Motor neuron (in vitro differentiated cells): ENCODE measurements at regions not wholly inside any gene's neighbourhood (a gene's known extent, or its start where the extent isn't known, plus 50 kb on each side); places are given as distances from the start of the nearest gene placed in this dataset.
"Not testable (repeated sequence)": the region's sequence is repeated elsewhere in the genome, so short reads cannot be mapped to it uniquely, and the experiment has no call there.

Experiments used
- ATAC-seq, 8 experiments: fragments of 200-7000 bp; cut with Tn5 transposase; replicated peaks in 6 of 8; 2 replicates each; pipeline ENCODE4 v1.8.0; 2021; ENCODE audit warnings: mild to moderate bottlenecking in 8 of 8, moderate library complexity in 8 of 8
- H3K27ac ChIP-seq, 2 donors: fragments of 250-450 bp; sonication (Bioruptor Pico); 2 replicates each; pipeline ENCODE4 v1.9.0; 2021; ENCODE audit warnings: antibody characterized with exemption in 2 of 2, mild to moderate bottlenecking in 2 of 2, moderate library complexity in 1 of 2
- H3K4me1 ChIP-seq, 2 donors: fragments of 250-450 bp; sonication (Bioruptor Pico); replicated peaks in 1 of 2; 2 replicates each; pipeline ENCODE4 v1.6.1; 2021; ENCODE audit warnings: antibody characterized with exemption in 2 of 2, mild to moderate bottlenecking in 2 of 2, moderate library complexity in 1 of 2
- H3K4me3 ChIP-seq, 5 donors: fragments of 250-450 bp; sonication (Bioruptor Pico); 2 replicates each; pipeline ENCODE4 v1.9.0; 2021; ENCODE audit warnings: antibody characterized with exemption in 5 of 5, mild to moderate bottlenecking in 5 of 5, moderate library complexity in 4 of 5
- WGBS, 10 experiments: fragments of 450-650 bp; shearing (Covaris generic); methylation state at CpG; one replicate each; pipeline ENCODE4 v1.0.0; 2022; 5-methylcytosine and 5-hydroxymethylcytosine counted together
- in situ Hi-C, 9 experiments: fragments of 400-800 bp; cut with MboI; loops; one replicate each; pipeline ENCODE4 v1.15.0; 2021; ENCODE audit warnings: low sequenced_read_pairs in 9 of 9, low pct_unique_long_range_greater_than_20kb in 2 of 9; ENCODE audit not compliant: unreplicated experiment in 9 of 9

- no peak overlapping the region for H3K27ac ChIP-seq
- H3K4me1 ChIP-seq, result peaks cover 3% of the 10 kb centered on the region in 2 donors
- ATAC-seq, result no peak
- WGBS, 10 experiments, result 6 to 100% (median 57%) methylated on average over 1 to 4 of the region's 4 CpGs; no CpG with 5 or more reads in 2 of the 10 experiments
- no peak overlapping the region for H3K4me3 ChIP-seq
- in situ Hi-C loops, result no loop called here
Measured at GRCh38 chr13:100957741-100958140, 283.1 kb upstream of the TMTC4 start.

DNA sequence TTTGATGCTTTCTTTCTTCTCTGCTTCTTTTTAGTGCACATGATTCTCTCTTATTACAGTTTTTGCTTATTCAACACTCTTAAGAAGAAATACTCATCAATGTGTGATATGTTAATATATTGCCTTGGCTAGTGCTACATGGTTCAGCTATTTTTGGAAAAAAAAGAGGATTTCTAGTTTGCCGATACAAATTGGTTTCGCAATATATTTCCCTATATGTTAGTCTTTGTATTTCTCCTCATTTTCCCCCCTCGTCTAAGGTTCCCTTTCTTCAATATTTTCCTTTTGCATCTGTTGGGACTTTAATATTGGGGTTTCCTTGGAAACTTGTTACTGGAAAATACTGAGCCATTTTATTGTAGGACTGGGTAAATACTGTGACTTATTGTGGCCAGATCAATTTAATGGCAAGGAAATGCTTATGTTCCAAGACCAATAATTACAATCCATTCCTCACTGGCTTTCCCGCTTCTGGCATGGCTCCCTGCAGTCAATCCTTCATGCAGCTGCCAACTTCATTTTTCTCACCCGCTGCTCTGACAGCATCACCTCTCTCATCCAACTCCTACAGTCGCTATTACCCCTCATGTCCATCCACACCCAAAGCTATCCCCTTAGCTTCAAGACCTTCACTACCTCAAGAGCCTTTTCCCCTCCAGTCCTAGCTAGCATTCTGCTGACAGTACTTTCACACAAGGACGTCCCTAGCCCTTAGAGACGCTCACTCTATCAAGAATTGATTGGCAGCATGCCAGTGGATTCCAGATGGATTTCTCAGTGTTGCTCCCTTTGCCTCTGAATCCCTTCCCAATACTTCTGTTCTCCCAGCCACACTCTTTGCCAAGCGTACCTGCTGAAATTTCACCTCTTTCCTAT lies 280.1 kb upstream of the TMTC4 start:
- in situ Hi-C loops, result no loop called here
- H3K4me3 ChIP-seq, result no peak overlapping the region
- peak in 1 of 8 experiments; percentile 59 for ATAC-seq
- no peak overlapping the region for H3K27ac ChIP-seq
- peaks cover 3% of the 10 kb centered on the region in 2 donors for H3K4me1 ChIP-seq
- WGBS, 10 experiments, result 34 to 100% (median 81%) methylated on average over 2 to 9 of the region's 9 CpGs

DNA sequence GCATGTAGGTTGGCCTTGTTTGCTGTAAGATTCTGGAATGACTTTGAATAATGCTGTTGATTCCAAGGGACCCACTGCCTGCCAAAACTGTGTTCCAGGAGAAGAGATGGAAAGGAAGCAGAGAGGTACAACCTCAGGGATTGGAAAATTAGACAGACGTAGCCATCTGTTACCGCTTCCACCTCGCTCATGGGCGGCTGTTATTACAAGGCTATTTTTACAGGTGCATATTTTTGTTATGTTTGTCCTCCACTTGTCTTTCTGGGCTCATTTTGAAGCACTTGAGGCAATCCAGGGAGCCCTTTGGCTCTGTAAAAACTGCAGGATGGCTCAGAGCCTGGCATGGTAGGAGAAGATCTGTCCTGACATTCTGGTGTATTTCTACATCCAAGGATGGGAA lies 276.4 kb upstream of the TMTC4 start:
- Histone ChIP-seq H3K4me1 (peaks cover 0 to 3% of the 10 kb centered on the region in 2 donors), H3K4me3 (no peak overlapping the region), H3K27ac (no peak overlapping the region)
- ATAC-seq, result no peak
- 28 to 98% (median 96%) methylated on average over 3 to 4 of the region's 4 CpGs; no CpG with 5 or more reads in 4 of the 10 experiments for WGBS, 10 experiments
- in situ Hi-C loops, result no loop called here

GRCh38 chr13:100948937-100949336 lies 274.3 kb upstream of the TMTC4 start:
- WGBS, 10 experiments, result 0 to 100% (median 74%) methylated on average over 2 to 3 of the region's 3 CpGs; no CpG with 5 or more reads in 5 of the 10 experiments
- ATAC-seq, H3K4me1 ChIP-seq, in situ Hi-C loops, H3K4me3 ChIP-seq, H3K27ac ChIP-seq: not testable (repeated sequence)

DNA sequence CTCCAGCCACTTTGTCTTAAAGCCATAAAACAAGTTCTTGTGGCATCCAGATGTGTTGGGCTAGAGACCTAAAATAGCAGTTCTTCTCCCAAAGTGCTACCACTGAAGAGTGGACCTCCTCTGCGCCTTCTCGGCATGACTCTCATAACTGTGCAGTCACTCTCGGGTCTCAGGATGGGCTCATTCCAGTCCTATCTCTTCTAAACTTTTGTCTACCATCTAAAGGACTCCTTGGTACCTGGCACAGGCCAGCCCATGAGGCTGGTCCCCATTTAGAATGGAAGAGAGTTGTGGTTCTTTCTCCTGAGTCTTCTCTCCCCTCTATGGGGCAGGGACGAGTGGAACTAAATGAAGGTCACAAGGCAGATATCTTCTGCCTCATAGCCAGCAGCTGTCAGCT lies 272.0 kb upstream of the TMTC4 start:
- in situ Hi-C loops, result no loop called here
- peaks cover 13 to 28% of the 10 kb centered on the region in 2 donors for H3K4me1 ChIP-seq
- H3K4me3 ChIP-seq, result no peak overlapping the region
- no peak for ATAC-seq
- no peak overlapping the region for H3K27ac ChIP-seq
- 0 to 100% (median 88%) methylated on average over 1 to 3 of the region's 4 CpGs; no CpG with 5 or more reads in 3 of the 10 experiments for WGBS, 10 experiments

DNA sequence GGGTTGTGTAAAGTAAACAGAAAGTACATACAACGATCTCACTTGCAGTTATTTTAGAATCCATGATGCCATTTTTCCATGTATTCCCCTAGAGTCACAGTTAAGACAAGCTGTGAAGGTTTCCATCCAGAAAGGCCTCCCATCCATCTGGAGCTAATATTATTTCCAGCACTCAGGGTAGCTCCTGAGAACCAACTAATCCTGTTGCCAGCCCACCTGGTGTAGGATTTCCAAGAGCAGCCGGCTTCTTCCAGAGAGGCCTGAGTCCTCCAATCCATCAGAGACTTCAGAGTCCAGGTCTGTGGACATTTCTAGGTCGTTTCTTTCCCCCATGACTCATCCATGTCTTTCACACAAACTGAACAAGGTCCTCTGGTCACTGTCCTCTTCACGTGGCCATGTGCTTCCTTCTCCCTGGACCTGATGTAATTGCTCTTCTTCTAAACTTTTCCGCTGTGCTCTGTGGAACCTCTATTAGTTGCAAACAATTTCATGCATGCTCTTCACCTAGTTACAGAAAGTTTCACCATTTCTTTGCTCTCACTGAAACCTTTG lies 270.3 kb upstream of the TMTC4 start:
- ATAC-seq, result no peak
- Histone ChIP-seq H3K4me3 (no peak overlapping the region), H3K27ac (no peak overlapping the region), H3K4me1 (peaks cover 18 to 45% of the 10 kb centered on the region in 2 donors)
- 10 to 100% (median 74%) methylated on average over 1 to 5 of the region's 5 CpGs; no CpG with 5 or more reads in 1 of the 10 experiments for WGBS, 10 experiments
- in situ Hi-C loops, result no loop called here

- in situ Hi-C loops, result no loop called here
- ATAC-seq, result peak in 5 of 8 experiments; percentile 33 to 55 (median 49)
Measured at GRCh38 chr13:100942742-100943141, 268.1 kb upstream of the TMTC4 start.

DNA sequence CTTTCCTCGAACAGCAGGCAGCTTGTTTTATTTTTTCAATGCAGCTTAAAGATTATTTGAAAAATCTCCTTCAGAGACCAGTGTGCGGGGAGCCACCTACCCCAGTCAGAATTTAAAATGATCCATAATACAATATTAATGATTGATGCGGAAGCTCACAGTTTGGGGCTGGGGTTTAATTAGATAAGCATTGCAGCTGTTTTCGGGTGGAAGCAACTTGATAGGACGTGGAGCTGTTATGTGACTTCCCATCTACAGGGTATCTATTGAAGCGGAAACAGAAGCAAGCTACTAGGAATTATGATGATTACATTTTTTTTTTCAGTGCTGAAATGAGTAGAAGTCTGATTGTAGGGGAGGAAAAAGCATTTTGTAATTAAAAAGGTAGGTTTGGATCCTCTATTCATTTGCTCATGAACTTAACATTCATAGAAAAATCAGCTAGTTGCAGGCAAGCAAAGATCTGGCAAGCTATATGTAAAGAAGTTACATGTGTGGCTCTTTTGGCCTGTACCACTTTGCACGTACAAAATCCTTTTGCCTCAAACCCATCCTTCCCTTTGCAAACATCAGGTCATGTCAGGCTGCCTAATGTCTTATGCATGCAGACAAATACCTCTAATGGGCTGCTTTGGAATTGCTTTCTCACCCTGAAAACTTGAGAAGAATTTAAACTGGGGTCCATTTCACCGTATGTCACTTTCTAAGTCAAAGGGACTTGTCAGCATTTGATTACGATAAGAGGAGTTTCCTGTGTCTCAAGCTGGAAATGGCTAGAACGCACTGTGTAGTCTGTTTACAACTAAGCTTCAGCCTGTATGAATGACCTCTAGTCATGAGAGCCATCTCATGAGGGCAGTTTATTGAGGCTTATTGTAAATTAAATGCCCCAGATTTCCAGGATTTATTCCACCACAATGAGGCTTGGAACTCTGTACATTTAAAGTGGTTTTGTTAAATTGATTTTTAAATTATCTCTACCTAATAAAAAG lies 267.1 kb upstream of the TMTC4 start:
- ATAC-seq, result peak in 5 of 8 experiments; percentile 70 to 85 (median 83)
- in situ Hi-C loops, result no loop called here
- no peak overlapping the region for H3K27ac ChIP-seq
- 3 to 86% (median 43%) methylated on average over 1 to 10 of the region's 10 CpGs for WGBS, 10 experiments
- peaks cover 18 to 46% of the 10 kb centered on the region in 2 donors for H3K4me1 ChIP-seq
- H3K4me3 ChIP-seq, result no peak overlapping the region

More at GRCh38 chr13:100942742-100943141, 268.1 kb upstream of the TMTC4 start:
- Histone ChIP-seq H3K4me3 (no peak overlapping the region), H3K4me1 (peaks cover 18 to 46% of the 10 kb centered on the region in 2 donors), H3K27ac (no peak overlapping the region)
- WGBS, 10 experiments, result 50 to 60% (median 50%) methylated on average over 1 of the region's 1 CpG; no CpG with 5 or more reads in 7 of the 10 experiments

DNA sequence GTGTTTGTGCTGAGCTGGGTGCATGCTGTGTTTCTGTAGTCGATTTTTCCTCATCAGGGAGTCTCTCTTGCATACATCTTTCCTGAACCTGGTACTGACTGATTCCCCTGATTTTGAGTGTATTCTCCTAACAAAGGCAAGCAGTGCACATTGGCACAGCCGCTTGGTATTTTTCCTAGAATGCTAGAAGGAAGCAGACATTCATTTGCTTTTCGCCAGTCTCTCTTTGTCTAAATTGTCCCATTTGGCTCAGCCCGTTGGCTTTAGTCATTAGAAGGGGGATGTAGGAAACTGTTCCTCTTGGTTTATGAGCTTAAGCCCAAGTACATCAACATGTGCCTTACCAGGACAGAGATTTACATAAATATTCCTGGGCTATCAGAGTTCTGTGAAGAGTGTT lies 266.1 kb upstream of the TMTC4 start:
- WGBS, 10 experiments, result 0 to 100% (median 70%) methylated on average over 1 to 4 of the region's 4 CpGs

DNA sequence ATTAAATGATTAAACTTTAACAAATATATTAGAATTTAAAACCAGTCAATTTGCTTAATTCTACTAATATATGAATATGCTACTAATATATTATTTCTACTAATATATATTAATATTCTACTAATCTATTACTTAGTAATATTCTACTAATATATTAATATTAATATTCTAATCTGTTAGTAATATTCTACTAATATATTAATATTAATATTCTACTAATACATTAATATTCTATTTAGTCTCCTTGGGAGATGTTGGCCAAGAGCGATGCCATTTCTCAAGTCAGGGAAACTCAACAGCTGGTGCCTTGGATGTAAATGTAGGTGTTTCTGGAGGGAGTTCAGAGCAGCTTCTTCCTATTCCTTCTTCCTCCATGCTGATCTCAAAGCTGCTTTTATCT lies 259.2 kb upstream of the TMTC4 start:
- 25 to 100% (median 85%) methylated on average over 1 of the region's 1 CpG; no CpG with 5 or more reads in 4 of the 10 experiments for WGBS, 10 experiments
- H3K4me1 ChIP-seq, result peaks cover 0 to 8% of the 10 kb centered on the region in 2 donors
- H3K27ac ChIP-seq, result no peak overlapping the region
- in situ Hi-C loops, result no loop called here
- no peak for ATAC-seq
- no peak overlapping the region for H3K4me3 ChIP-seq

More for the DNA sequence above, 266.1 kb upstream of the TMTC4 start:
- in situ Hi-C loops, result no loop called here
- Histone ChIP-seq H3K4me1 (peaks cover 18 to 46% of the 10 kb centered on the region in 2 donors), H3K27ac (peak overlapping the region in 1 of 2 donors; percentile 27), H3K4me3 (no peak overlapping the region)
- no peak for ATAC-seq

- Histone ChIP-seq H3K27ac (no peak overlapping the region), H3K4me1 (peaks cover 6 to 9% of the 10 kb centered on the region in 2 donors), H3K4me3 (no peak overlapping the region)
- no peak for ATAC-seq
- WGBS, 10 experiments, result 0 to 100% (median 85%) methylated on average over 1 to 3 of the region's 3 CpGs; no CpG with 5 or more reads in 1 of the 10 experiments
- in situ Hi-C loops, result no loop called here
Measured at GRCh38 chr13:100922599-100922998, 248.0 kb upstream of the TMTC4 start.

GRCh38 chr13:100921139-100921538 lies 246.5 kb upstream of the TMTC4 start:
- H3K27ac ChIP-seq, result no peak overlapping the region
- ATAC-seq, result peak in 5 of 8 experiments; percentile 30 to 53 (median 38)
- H3K4me1 ChIP-seq, result peaks cover 6 to 9% of the 10 kb centered on the region in 2 donors
- 0 to 77% (median 64%) methylated on average over 2 to 4 of the region's 4 CpGs for WGBS, 10 experiments
- in situ Hi-C loops, result no loop called here
- H3K4me3 ChIP-seq, result no peak overlapping the region
